ENCODE measurements at regions not wholly inside any gene's neighbourhood (a gene's known extent, or its start where the extent isn't known, plus 50 kb on each side); places are given as distances from the start of the nearest gene placed in this dataset.
"Not testable (repeated sequence)": the region's sequence is repeated elsewhere in the genome, so short reads cannot be mapped to it uniquely, and the experiment has no call there.

DNA sequence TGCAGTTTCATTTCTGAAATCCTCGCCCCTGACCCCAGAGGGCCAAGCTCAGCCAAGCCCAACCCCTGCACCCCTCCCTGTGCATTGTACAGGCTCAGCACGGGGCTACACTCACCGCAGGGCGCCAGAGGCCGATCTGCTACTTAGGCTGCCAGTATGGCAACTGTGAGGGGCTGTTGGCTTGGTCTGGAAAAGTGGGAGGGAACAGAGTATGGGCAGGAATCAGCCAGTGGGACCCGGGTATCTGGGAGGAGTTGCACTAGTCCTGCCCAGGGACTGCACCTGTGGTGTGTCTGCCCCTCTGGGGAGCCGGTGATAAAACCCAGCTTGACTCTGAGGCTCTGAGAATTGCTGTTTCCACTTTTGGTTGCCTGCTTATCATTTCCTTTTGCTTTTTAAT lies 167.4 kb upstream of the KIF2A start:
- no peak for ATAC-seq

GRCh38 chr5:62139741-62140140 lies 166.3 kb upstream of the KIF2A start:
- DNase-seq (ENCODE audit: low spot score) (no peak), ATAC-seq (no peak)

More for the DNA sequence above, 167.4 kb upstream of the KIF2A start:
- DNase-seq (ENCODE audit: low spot score) = no peak

DNA sequence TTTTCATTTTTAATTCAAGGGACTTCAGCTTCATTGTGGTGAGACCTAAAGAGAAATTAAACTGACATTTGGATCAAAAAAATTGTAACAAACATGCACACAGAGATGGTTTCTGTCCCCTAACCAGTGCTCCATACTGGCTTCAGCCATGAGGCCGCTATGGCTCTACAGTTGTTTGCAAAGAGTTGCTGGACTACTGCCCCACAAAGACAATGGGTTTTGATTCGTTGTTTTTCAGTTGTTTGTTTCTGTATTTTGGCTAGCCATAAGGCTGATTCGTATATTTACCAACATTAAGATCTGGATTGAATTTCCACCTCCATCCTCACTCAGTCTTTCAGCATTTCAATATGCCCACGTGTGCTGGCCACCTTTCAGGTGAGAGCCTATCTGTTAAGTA lies 163.7 kb upstream of the KIF2A start:
- DNase-seq (ENCODE audit: low spot score) (no peak), ATAC-seq (no peak)

DNA sequence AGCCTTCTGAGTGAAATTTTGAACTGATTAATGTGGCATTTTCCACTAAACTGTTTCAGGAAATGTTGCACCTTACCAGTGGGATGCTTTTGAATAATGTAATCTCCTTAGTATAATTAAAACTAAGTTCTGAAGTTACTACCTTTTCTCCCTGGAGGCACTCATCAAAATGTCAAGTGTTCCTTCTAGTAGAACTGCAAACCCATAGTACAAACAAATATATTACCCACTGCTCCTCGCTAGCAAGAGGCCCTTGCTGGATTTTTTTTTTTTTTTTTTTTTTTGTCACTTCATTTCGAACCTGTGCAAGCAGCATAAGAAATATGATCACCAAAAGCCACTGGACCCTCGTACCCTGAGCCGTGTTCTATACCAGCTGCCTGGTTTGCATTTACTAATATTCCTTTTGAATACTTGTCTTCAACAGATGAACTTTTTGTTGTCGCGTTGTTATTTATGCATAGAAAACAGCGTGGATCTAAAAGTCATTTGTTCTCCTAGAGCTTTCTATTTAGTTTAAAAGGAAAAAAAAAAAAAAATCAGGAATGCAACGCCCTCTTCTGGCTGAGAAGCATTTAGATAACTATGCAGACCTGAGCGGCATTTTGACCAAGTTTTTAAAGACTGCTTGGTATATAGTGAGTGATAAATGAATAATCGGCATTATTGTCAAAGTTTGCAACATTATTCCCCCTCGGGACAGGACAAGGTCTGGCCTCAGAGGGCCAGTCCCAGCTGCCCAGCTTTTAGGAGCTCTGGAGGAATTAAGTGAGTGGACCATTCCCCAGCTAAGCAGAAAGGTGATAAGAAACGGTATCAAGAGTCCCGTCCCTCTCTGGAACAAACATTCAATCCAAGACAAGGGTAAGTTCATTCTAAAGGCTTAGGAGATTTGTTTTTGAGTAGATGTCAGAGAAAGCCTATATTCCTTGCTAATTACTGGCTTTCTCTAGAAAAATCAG lies 162.5 kb upstream of the KIF2A start:
- no peak for DNase-seq (ENCODE audit: low spot score)

DNA sequence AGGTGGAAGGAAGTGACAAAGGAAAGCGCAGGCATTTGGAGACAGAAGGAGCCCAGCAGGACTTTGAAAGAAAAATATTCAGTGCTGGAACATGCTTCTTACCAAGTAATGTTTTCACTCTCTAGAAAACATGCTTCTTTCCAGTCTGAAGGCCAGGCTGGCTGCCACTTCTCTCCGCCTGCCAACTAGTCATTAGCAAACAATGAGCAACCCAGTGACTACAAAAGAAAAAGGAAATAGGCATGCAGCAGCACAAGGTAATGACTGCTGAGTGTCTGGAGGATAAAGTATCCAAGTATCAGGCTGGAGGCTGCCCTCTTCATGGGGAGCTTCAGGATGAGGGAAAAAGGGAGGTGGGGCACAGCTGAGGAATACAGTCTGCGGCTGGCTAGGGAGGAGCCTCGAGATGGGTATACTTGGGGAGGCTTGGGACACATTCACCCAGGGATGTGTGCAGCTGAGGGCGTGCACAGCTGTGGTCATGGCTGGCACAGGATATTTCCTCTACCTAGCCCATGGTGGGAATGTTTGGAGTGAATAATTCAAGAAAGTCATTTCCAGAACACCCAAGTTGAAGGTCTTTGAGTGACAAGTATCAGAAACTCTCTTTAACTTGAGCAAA lies 161.5 kb upstream of the KIF2A start:
- ATAC-seq = no peak
- DNase-seq (ENCODE audit: low spot score) = no peak

More for the DNA sequence above, 162.5 kb upstream of the KIF2A start:
- ATAC-seq = peak; percentile 44

GRCh38 chr5:62149879-62150278 lies 156.1 kb upstream of the KIF2A start:
- ATAC-seq (no peak), DNase-seq (ENCODE audit: low spot score) (no peak)

- DNase-seq (ENCODE audit: low spot score) (no peak), ATAC-seq (no peak)
Measured at GRCh38 chr5:62152394-62153087, 153.5 kb upstream of the KIF2A start.

GRCh38 chr5:62154758-62155157 lies 151.2 kb upstream of the KIF2A start:
- no peak for ATAC-seq
- no peak for DNase-seq (ENCODE audit: low spot score)

- ATAC-seq = no peak
- no peak for DNase-seq (ENCODE audit: low spot score)
Measured at GRCh38 chr5:62155988-62156387, 150.0 kb upstream of the KIF2A start.

DNA sequence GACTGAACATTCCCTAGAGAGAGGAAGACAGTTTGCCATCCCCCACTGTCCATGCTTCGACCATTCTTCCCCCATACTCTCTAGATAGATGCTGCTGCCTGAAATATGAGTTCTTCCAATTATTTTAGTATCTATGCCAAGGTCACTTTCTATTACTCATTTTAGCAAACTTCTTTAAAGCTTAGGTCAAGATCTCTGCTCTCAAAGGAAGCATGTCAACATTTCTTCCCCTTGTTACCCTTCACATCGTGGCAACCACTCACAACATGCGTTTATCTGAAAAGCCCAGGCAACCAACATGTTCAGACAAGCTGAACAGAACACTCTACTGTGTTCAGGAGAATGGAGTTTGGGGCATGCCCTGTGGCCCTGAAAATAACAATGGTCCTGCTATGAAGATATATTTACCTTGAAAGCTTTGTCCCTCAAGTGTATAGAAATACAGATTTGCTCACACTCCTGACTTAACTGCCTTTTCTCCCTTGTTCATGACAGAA lies 138.4 kb upstream of the KIF2A start:
- no peak for DNase-seq (ENCODE audit: low spot score)
- no peak for ATAC-seq

GRCh38 chr5:62168506-62169281 lies 137.3 kb upstream of the KIF2A start:
- no peak for DNase-seq (ENCODE audit: low spot score)
- no peak for ATAC-seq

- no peak for DNase-seq (ENCODE audit: low spot score)
- ATAC-seq = no peak
Measured at GRCh38 chr5:62178258-62178657, 127.7 kb upstream of the KIF2A start.

DNA sequence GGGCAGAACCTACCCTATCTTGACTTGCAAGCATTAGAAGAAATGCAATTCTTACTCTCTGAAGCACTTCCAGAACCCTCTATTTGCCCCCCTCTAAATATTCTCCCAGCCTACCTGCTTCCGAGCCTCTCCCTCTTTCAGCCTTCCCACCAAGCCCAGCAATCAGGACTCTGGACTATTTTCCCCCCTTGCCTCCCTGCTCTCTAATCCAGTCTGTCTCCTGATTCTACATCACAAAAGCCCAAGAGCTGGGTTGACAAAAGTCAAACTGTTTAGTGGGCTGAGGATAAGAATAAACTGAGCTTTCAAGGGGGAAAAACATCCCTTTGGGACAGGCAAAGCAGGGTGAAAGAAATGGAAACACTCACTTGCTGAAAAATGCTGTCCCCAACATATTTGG lies 123.2 kb upstream of the KIF2A start:
- ATAC-seq = no peak
- DNase-seq (ENCODE audit: low spot score) = no peak

GRCh38 chr5:62183727-62184126 lies 122.3 kb upstream of the KIF2A start:
- ATAC-seq = no peak
- no peak for DNase-seq (ENCODE audit: low spot score)

- no peak for DNase-seq (ENCODE audit: low spot score)
- no peak for ATAC-seq
Measured at GRCh38 chr5:62184444-62184843, 121.6 kb upstream of the KIF2A start.

GRCh38 chr5:62190173-62190572 lies 115.8 kb upstream of the KIF2A start:
- ATAC-seq = no peak

DNA sequence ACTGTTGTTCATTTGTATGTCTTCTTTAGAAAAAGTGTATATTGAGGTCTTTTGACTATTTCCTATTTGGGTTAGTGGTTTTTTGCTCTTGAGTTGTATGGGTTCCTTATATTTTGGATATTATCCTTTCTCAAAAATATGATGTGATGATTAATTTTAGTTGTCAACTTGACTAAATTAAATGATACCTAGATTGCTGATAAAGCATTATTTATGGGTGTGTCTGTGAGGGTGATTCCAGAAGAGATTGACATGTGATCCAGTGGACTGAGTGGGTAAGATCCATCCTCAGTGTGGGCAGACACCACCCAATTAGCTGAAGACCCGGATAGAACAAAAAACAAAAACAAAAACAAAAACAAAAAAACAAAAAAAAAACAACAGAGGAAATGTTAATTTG lies 115.1 kb upstream of the KIF2A start:
- ATAC-seq (no peak), DNase-seq (ENCODE audit: low spot score) (no peak)

More at GRCh38 chr5:62190173-62190572, 115.8 kb upstream of the KIF2A start:
- DNase-seq (ENCODE audit: low spot score) = no peak

- no peak for DNase-seq (ENCODE audit: low spot score)
- no peak for ATAC-seq
Measured at GRCh38 chr5:62192958-62193357, 113.0 kb upstream of the KIF2A start.

GRCh38 chr5:62196532-62196931 lies 109.5 kb upstream of the KIF2A start:
- not testable (repeated sequence) for ATAC-seq; DNase-seq (ENCODE audit: low spot score)

DNA sequence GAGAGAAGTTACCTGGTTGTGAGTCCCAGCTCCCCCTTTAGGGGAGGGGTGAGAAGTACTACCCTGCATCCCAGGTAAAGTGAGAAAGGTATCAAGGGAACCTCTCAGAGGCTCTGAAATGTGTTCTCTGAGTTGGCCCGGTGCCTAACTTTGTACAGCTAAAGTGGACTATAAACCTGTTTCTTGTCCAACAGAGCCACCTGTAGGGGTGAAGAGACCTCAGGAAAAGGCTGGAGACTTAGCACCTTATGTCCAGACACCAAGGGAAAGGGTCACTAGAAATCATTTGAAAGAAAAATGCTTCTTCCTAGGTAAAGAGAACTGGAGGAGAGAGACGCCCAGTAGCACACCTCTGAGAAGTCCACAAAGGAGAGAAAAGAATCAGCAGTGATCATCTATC lies 108.3 kb upstream of the KIF2A start:
- ATAC-seq = no peak

GRCh38 chr5:62198421-62198820 lies 107.6 kb upstream of the KIF2A start:
- ATAC-seq = no peak
- no peak for DNase-seq (ENCODE audit: low spot score)

More for the DNA sequence above, 108.3 kb upstream of the KIF2A start:
- no peak for DNase-seq (ENCODE audit: low spot score)

All from left lobe of liver (tissue), 2 donors.